ENCODE measurements at regions not wholly inside any gene's neighbourhood (a gene's known extent, or its start where the extent isn't known, plus 50 kb on each side); places are given as distances from the start of the nearest gene placed in this dataset.

DNA sequence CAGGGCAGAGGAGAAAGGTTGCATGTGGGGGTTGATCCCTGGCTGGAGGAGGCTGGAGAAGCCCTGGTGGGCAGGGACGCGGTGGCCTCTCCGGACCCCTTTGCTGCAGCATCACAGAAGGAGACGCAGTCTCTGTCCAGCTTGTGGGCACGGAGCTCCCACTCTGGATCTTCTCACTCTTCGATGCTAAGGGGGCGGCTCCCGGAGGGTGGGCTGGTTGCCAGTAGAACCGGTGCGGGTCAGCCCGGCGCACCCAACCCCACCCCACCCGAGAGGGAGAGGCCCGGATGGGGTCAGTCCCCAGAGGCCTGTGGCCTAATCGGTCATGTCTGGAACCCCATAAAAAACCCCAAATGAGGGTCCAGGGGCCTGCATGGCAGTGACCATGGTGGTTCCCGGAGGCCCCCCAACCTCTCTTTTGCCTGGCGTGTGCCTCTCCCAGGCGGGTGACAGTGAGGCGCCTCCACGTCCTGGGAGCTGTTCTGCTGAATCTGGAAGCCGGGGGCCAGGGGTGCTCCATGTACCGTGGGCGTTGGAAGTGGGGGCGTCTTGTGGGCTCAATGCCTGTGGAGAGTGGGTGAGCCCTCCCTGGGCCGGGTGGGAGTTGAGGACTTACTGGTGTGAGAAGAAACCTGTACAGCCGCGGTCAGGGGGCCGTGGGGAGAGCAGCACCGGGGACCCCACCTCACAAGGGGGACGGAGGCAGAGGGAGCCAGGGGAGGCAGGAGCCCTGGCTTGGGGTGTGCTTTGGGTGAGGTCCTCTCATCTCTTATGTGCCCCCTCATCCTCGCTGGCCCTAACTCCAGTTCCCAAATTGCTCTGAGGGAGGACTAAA, 79.6 kb downstream of the RTP5 start:
- TF ChIP-seq MYC (IDR thresholded peaks at IDR 0.05; ENCODE audit: low read depth, low read length) = no peak
- TF ChIP-seq, protein P1, sequence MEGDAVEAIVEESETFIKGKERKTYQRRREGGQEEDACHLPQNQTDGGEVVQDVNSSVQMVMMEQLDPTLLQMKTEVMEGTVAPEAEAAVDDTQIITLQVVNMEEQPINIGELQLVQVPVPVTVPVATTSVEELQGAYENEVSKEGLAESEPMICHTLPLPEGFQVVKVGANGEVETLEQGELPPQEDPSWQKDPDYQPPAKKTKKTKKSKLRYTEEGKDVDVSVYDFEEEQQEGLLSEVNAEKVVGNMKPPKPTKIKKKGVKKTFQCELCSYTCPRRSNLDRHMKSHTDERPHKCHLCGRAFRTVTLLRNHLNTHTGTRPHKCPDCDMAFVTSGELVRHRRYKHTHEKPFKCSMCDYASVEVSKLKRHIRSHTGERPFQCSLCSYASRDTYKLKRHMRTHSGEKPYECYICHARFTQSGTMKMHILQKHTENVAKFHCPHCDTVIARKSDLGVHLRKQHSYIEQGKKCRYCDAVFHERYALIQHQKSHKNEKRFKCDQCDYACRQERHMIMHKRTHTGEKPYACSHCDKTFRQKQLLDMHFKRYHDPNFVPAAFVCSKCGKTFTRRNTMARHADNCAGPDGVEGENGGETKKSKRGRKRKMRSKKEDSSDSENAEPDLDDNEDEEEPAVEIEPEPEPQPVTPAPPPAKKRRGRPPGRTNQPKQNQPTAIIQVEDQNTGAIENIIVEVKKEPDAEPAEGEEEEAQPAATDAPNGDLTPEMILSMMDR (IDR thresholded peaks at IDR 0.05; ENCODE audit: low read depth, low read length) = no peak
